GM21576 (cell line): ENCODE measurements at regions not wholly inside any gene's neighbourhood (a gene's known extent, or its start where the extent isn't known, plus 50 kb on each side); places are given as distances from the start of the nearest gene placed in this dataset.

Experiments
- ATAC-seq: cut with Tn5 transposase; IDR thresholded peaks from one replicate; pipeline ENCODE4 v1.9.1; 2021; ENCODE audit warnings: mild to moderate bottlenecking, moderate library complexity; ENCODE audit not compliant: unreplicated experiment

GRCh38 chr7:148472406-148472805 lies 118.2 kb upstream of the C7orf33 start:
- ATAC-seq: no peak

GRCh38 chr7:148473703-148474480 lies 116.7 kb upstream of the C7orf33 start:
- no peak for ATAC-seq

- no peak for ATAC-seq
Measured at GRCh38 chr7:148474481-148475025, 116.0 kb upstream of the C7orf33 start.

- ATAC-seq: no peak
Measured at GRCh38 chr7:148478551-148478950, 112.0 kb upstream of the C7orf33 start.

- no peak for ATAC-seq
Measured at GRCh38 chr7:148480479-148481146, 110.0 kb upstream of the C7orf33 start.

DNA sequence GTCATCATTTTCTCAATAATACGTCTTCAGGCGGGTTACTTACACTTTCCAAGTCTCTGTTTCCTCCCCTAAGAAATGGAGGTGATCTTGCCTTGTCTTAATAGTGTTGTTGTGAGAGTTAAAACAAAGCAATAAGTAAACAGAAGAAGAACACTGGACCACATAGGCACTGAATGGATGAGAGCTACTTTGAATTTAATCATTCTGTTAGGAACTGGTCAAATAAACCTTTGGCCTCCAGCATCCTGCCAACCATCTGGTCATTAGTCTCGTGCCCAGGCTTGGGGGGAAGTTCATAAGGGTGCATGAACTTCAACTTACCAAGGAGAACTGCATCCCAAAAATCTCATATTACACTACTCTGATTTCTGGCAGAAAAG lies 109.4 kb upstream of the C7orf33 start:
- ATAC-seq: no peak

DNA sequence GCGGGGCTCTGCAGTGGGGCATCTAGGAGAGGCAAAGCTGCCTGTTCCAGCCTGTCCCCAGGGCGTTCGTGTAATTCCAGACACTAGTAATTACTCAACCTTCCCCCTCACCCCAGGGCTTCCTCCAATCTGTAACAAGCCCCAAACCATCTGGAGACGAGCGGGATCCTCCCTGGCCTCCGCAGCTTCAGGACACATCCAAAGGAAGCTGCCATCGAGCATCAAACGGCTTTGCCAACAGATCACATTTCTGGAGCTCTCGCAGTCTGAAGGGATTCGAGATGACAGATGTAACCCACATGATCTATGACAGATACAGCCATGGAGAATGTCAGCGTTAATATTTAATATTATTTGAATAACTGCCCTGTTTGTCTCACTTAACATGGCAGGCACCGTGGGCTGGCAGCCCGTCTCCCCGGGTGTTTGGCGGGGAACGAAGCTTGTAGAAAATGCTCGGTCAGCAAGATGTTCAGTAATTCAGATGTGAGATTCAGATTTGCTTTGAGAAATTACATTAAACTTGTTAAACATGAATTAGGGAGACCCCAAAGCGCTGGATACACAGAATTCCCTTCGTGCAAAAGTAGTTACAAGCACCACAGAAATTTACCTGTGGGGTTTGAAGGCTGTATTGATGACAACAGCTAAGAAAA lies 108.5 kb upstream of the C7orf33 start:
- ATAC-seq: no peak

GRCh38 chr7:148483515-148484308 lies 106.9 kb upstream of the C7orf33 start:
- ATAC-seq: no peak

DNA sequence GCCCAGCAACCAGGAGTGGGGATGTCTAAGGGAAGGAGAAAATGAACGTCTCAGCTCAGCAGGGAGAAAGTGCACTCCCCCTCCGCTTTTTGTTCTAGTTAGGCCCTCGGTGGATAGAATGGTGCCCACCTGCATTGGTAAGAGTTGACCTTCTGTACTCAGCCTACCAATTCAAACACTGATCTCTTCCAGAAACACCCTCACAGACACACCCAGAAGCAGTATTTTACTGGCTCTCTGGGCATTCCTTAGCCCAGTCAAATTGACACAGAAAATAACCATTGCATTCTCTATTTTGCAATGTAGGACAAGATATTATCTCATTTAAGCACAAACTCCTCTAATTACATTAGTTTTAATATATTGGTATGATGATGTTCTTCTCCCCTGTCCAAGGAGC lies 106.1 kb upstream of the C7orf33 start:
- ATAC-seq: no peak

GRCh38 chr7:148485618-148486017 lies 104.9 kb upstream of the C7orf33 start:
- ATAC-seq: no peak

DNA sequence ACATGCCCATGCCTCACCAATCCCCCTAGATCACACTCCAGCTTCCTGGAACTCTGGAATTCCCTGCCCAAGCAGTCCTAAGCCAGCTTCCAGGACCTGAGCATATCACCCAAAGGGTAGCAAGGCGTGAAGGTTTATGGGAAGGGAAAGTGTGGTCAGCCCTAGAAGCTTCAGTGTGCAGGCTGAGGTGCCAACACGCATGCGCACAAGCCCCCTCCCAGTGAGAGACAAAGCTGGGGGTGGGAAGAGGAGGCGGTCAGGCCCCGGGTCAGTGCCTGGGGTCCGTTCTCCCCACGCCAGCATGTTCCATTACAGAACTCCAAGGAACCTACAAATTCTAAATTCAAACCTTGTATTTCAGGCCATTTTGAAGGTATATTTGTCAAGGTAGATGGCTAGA lies 103.6 kb upstream of the C7orf33 start:
- no peak for ATAC-seq

- no peak for ATAC-seq
Measured at GRCh38 chr7:148487912-148488311, 102.7 kb upstream of the C7orf33 start.

- no peak for ATAC-seq
Measured at GRCh38 chr7:148489678-148490077, 100.9 kb upstream of the C7orf33 start.

DNA sequence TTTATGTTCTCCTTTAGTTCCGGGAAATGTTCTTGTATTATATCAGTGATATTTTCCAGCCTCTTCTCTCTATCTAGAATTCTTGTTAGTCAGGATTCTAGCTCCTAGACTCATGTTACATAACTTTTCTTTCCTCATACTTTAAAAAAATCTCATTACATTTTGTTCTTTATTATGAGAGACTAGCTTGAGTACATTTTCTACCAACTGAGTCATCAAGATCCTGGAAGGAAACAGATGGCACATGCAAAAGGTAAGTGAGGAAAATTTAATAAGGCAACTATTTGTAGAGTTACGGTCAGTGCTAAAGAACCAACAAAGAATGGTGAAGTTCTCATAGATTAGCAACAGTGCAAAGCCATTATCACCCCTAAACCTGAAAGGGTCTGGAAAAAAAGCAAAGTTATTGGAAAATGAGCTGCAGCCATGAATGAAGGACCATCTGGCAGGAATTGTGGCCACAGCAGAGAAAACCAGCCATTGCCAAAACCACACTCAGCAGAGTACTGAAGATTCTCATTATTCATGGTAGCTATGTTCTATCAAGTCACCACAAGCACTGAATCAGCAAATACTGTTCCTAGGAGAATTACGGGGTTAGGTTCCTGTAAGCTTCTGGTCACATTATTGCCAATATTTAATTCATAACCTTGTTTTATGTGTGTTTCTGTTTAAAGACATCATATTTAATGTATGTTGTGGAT lies 98.3 kb upstream of the C7orf33 start:
- no peak for ATAC-seq

GRCh38 chr7:148495605-148496004 lies 95.0 kb upstream of the C7orf33 start:
- no peak for ATAC-seq

GRCh38 chr7:148500978-148501377 lies 89.6 kb upstream of the C7orf33 start:
- ATAC-seq: no peak

DNA sequence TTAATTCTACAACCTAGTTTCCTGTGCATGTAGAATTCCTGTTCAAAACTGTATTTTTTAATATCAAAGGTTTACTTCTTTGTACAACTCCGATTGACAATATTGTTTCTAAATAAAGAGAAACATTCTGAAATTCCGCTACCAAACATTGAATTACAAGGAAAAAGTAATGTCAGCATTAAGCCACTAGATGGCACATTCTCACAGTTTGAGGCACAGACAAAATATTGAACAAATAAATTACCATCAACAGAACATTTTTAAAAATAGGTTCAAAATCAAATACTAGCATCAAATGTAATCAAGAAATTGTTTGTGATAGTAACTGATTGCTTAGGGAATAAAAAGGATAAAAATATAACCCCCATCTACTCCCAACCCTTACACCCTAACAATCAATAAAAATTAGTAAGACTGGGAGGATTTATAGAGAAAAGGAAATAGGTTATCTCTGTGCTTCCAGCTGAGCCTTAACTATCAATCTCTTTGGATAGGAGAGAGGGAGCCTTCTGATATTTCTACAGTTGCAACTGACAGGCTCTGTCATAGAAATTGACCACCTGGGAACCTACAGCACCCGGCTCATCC lies 86.6 kb upstream of the C7orf33 start:
- no peak for ATAC-seq

GRCh38 chr7:148505645-148506375 lies 84.8 kb upstream of the C7orf33 start:
- no peak for ATAC-seq

GRCh38 chr7:148507064-148507573 lies 83.4 kb upstream of the C7orf33 start:
- peak; percentile 98 for ATAC-seq
